Neural progenitor cell (in vitro differentiated cells): ENCODE measurements at regions not wholly inside any gene's neighbourhood (a gene's known extent, or its start where the extent isn't known, plus 50 kb on each side); places are given as distances from the start of the nearest gene placed in this dataset.

ENCODE experiments used
- CTCF ChIP-seq: fragments of 200-600 bp; sonication (generic); IDR thresholded peaks from 2 replicates; pipeline ENCODE4 v1.5.1; 2017; ENCODE audit warnings: antibody characterized with exemption, mild to moderate bottlenecking
- EZH2 ChIP-seq: fragments of 200-600 bp; sonication (generic); IDR thresholded peaks from 2 replicates; pipeline ENCODE4 v1.6.1; 2017; ENCODE audit warnings: antibody characterized with exemption, mild to moderate bottlenecking, moderate library complexity
- EZH2phosphoT487 ChIP-seq: fragments of 200-600 bp; sonication (generic); IDR thresholded peaks from 2 replicates; pipeline ENCODE4 v1.6.1; 2017; ENCODE audit warnings: antibody characterized with exemption

- TF ChIP-seq CTCF, result no peak
- no peak for TF ChIP-seq EZH2
- no peak for TF ChIP-seq EZH2phosphoT487
Measured at GRCh38 chr17:33785281-33785680, 469.8 kb upstream of the CCL2 start.
